PC-9 (cell line): ENCODE measurements at regions not wholly inside any gene's neighbourhood (a gene's known extent, or its start where the extent isn't known, plus 50 kb on each side); places are given as distances from the start of the nearest gene placed in this dataset.

ENCODE experiments used
- CTCF ChIP-seq: fragments of 200-600 bp; sonication (generic); conservative IDR thresholded peaks from 2 replicates; pipeline ENCODE4 v1.6.1; 2017; ENCODE audit warnings: mixed run types, antibody characterized with exemption, mild to moderate bottlenecking, moderate library complexity
- EZH2 ChIP-seq: fragments of 200-600 bp; sonication (generic); IDR thresholded peaks from 2 replicates; pipeline ENCODE4 v1.8.0; 2017; ENCODE audit warnings: antibody characterized with exemption, low read depth

GRCh38 chr4:140220058-140220457 is 66.1 kb upstream of the MAML3 start:
- TF ChIP-seq CTCF (no peak), EZH2 (no peak)
